NCI-H1930 (cell line): ENCODE measurements at regions not wholly inside any gene's neighbourhood (a gene's known extent, or its start where the extent isn't known, plus 50 kb on each side); places are given as distances from the start of the nearest gene placed in this dataset.

Experiments used
- DNase-seq, 2 experiments: peaks; one replicate each; lab custom pipeline; 2025; lab: John Stamatoyannopoulos, UW

DNA sequence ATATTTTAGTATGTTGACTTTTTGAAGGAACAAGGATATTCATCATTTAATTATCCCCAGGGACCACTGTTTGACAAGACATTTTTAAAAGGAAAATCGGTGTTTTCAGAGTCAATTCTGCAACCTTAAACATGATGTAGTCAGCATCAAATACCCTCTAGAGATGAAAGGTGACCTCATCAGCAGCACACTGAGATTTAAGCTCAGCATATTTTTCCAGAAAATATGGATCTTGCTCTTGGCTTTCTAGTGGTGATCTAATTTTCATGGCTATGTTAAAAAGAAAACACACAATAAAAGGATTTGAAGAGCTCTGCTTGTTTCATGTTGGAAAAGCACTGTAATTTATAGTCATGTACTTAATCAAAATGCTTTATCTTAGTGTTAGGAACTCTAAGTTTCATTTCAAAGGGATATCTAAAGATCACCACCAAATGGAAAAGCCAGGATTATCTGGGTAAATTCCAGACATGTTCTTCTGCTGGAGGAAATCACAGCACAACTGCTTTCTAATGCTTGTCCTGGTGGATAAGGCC is 487.2 kb downstream of the ENC1 start:
- DNase-seq: no peak

DNA sequence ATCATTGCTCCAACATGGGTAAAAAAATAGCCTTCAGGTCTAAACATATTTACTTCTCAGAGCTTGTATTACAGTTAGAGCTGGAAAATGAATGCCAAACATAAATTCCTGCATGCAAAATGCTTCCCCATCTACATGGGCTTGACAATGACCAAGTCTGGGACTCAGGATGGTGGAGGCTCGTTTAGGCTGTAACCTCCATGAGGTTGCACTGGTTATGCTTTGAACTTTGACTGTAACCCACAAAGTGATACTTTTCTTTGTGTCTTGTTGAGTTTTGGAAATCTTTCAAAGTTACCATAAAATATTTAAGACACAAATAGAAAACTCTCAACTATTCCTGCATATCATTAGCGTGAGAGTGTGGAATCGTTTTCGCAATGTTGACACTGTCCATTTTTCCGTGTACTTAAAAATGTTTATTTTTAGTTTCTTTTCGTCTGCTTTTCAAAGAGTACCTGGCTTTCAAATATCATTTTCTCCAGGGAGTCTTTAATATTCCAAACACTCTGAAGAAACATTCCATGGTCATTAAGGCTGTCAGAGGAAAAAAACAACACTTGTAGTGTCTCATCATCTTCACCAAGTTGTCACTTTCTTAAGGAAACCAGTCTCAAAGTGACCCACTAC is 487.8 kb downstream of the ENC1 start:
- DNase-seq: no peak

DNA sequence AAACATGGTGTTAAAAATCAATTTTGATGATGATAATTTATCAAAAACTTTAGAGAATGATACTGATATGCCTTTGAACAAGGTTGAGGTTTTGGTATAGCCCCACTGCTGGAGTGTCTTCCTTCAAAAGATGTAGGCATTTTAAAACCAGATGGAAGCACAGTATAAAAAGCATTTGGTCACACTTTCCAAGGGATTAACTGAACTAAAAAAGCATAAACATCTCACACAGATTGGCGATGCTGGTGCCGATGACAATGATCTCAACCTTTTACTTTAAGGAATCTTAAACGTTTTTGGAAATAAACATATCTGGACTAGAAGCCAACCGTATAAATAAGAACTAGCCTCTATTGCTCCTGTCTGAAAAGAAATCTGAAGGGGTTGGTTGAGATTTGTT is 488.4 kb downstream of the ENC1 start:
- DNase-seq: no peak

DNA sequence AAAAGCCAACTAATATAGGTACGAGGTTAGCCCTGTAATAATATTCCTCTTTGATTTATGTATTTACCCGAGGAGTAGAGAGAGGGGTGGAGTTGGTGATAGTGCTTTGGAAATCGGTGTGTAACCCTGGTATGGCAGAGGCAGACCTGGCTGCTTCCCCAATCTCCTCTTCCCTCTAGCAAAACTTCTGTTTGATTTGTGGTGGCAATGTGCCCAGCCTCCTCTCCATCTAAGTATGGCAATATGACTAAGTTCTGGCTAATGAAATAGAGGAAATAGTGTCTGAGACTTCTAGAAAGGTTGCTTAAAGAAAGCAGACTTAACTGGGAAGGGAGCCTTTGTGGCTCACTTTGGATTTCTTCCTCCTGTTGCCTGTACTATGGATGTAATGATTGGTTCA is 491.1 kb downstream of the ENC1 start:
- no peak for DNase-seq

DNA sequence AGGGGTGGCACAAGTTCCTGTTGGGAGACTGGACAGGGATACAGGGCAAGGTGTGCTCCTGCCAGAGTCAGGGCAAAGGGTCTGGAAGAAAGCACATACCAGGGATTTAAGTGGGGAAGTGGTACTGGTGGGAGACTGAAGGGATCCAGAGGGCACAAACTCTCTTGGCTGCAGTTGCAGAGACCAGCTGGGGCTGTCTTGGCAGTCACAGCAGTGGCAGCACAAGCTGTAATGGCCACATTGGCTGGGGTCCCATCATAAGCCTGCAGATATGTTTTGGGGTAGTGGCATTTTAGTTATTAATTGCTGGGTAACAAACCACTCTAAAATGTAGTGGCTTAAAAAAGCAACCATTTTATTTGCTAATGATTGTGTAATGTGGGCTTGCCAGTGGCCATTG is 492.2 kb downstream of the ENC1 start:
- no peak for DNase-seq

DNA sequence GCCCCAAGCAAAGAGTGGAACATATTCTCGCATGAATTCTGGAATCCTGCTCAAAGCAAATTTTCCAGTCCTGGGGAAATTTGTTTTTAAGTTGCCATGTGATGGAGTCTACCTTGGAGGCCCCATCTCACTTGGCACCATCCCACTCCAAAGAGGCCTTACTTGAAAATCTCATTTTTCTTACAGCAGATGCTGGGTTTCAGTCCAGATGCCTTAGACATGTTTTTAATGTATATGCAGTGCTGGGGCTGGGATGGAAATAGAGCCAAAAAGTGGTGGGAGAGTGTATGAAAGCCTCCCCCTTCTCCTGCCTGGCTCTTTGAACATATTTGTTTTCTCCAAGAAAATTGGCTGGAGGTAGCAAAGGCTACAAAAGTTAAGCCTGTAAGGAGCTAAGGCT is 493.7 kb downstream of the ENC1 start:
- DNase-seq: no peak

DNA sequence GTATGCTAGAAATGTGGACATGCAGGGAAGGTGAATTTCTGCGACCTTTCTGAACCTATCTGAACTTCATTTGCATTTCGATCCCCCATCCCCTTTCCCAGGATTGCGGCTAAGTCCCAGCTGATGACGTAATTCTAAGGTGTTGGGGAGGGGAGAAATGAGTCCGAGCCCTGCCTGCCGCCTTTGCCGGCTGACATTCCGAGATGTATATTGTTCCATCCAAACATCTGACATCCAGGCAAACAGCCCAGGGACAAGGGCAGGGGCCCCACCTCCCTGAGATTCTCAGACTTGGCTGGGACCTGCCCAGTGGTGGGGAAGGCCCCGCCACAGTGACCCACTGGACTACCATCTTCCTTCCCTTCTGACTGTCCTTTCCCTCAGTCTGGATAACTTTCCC is 494.6 kb downstream of the ENC1 start:
- DNase-seq: no peak

DNA sequence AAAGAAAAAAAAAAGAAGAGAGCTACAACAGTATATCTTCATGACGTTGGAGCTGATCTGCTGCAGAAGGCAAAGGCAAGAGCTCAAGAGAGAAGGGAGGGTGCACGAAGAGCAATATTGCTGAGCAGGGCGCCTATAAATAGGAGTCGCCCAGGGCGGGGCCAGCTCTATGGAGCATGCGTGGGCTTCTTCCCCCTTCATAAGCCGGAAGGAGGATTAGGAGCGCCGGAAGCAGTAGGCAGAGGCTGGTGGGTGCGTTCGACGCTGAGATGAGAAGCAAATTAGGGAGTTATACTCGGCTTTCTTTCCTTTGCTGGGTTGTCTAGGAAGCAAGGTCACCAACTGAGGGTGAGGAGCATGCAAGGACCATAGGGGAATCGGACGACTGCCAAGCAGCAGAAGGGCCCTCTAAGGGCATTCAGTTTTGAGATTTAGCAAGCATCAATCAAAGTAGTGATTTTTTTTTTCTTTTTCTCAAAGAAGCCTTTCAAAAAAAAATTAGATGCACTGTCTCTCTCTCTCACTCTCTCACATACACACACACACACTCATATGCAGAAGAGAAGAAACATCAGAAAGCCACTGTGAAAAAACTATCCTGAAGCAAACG is 496.7 kb downstream of the ENC1 start:
- no peak for DNase-seq

DNA sequence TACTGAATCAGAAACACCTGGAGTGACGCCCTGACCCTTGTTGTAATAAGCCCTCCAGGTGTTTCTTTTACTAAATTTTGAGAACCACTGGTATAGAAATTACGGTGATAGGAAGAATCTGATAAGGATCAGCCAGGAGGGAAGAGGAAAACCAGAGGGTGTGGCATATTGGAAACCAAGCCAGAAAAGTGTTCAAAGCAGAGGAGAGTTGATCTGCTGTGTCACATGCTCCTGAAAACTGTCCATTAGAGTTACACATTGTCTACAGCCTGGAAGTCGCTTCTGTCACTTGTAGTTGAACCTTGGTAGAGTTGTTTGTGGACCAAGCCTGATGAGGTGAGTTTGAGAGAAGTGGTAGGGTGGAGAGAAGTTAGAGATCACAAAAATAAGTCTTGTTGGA is 497.4 kb downstream of the ENC1 start:
- no peak for DNase-seq

DNA sequence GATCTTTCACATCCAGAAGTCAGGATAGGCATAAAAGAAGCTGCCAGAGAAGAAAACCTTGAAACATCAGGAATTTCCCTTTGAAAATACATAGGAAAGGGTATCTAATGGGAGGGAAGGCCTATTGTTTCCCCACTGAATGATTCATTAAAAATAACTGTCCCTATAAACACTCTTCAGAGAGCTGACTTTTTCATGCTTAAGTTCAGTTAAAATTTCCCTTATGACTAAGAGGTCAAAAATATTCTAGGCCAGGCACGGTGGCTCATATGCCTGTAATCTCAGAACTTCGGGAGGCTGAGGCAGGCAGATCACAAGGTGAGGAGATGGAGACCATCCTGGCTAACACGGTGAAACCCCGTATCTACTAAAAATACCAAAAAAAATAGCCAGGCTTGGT is 499.5 kb downstream of the ENC1 start:
- DNase-seq: no peak

DNA sequence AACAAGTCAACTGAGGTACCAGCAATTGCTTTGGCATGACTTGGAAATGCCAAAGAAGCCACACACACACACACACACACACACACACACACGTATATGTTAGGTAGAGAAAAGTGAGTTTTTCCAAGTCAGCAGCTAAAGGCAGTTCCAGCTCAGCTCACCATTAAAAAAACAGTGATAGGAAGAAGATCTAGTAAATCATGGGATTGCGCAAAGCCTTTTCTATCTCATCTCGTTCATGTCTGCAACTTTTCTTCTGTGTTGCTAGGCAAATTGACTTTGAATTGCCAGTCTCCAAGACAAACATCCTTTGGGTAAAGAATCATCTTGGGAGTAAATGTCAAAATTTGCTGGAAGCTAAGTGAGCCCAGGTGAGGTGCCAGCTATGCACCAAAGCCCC is 500.1 kb downstream of the ENC1 start:
- DNase-seq: no peak

DNA sequence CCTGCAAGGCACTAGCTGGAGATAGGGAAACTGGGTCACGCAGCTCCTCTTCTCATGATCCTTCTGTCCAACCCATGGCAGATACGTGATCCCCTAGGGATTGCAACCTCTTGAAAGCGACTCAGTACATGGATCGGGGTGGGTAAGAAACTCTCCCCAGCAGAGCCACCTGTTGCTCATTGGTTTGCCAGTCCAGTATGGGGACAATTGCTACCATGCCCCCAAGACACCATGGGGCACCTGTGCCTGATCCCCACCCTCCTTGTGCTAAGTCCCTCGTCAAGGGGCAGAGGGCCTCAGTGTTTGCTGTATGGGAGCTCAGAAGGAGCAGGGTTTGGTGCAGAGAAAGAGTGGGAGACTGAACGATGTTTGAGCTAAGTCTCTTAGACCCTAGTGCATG is 500.9 kb downstream of the ENC1 start:
- no peak for DNase-seq

DNA sequence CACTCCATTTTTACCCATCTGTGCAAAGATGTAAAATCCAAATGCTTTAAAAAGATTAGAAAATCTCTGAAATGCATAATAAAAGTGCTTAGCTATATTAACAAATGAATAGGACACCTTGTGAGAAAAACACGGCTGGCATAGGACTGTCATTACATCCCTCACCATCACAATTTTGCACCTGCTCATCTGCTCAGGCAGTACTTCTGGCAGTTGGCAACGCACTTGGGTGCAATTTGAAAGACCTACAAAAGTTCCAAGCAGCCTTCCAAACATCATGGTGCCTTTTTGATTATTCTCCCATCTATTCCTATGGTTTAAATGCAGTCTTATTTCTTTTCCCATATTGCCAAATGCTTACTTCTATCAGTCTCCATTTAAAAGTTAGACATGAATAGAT is 501.8 kb downstream of the ENC1 start:
- no peak for DNase-seq

DNA sequence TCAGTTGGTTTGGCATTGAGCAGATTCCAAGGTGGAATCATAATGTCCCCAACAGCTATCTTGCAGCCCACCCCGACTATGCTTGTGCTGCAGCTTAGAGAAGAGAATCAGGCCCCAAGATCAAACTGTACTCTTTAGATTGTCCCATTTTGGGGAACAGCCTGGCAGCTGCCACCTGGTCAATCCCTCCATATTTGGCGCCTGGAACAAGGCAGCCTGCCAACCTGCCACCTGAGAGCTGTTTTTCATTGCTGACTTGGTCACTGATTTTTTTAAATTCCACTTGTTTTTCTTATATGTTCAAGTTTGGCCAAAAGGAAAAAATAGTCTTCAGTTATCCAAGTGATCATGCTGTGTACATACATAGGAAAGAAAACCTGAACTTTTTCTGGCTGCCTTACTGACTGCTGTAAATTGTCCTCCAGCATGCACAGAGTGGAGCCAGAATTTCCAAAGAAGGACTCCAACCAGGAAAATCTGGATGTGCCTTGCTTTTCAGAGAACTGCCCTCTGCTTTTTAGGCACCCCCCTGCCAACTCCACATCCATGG is 504.2 kb downstream of the ENC1 start:
- DNase-seq: no peak

DNA sequence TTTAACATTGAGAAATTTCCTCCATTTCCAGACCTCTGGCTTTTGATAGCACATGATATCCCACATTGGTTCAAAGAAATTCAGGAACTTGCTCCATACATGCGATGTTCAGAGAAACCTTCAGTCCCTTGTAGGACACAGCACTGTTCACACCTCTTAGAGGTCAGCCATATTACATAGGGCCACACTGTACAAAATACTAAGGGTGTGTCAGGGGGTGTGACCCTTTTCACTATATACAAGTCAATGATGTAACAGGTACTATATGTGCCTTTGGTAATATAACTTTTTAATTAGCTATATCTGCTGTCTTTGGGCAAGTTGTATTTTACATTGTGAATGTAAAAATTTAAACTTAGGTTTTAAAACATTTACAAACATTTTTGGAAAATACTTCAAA is 505.5 kb downstream of the ENC1 start:
- no peak for DNase-seq

DNA sequence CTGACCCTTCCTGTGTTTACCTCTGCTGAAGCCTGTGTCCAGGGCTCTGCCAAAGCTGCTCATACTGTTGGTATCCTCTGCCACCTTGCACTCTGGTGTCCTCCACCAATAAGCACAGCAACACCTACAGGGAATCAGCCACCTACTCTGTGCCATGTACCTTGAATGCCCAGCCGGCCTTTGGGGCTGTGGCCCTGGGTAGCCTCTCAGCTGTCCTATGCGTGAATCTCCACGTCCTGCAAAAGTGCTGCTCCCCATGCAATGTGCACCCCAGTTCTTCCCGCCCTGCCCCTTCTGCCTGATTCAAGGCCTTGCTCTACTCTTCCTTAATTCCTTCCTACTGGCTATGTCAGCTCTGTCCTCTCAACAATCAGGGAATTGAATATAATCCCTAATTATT is 506.5 kb downstream of the ARHGEF28 start:
- no peak for DNase-seq

DNA sequence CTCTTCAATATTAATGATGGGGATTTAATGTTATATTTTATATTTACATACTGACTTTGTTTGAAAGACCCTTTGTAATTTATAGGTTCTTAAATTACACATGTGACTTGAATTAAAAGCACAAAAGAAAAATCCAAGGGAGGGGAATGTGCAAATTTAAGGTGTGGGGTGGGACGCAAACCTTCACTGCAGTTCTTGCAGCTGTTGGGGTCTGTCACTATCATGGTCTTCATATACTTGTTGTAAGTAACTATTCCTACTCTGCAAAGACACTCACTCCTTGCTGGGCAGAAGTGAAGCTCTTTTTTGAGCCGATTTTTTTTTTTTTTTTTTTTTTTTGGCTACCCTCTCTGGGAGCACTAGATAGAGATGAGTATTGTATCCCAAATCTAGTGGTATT is 505.3 kb downstream of the ARHGEF28 start:
- no peak for DNase-seq

DNA sequence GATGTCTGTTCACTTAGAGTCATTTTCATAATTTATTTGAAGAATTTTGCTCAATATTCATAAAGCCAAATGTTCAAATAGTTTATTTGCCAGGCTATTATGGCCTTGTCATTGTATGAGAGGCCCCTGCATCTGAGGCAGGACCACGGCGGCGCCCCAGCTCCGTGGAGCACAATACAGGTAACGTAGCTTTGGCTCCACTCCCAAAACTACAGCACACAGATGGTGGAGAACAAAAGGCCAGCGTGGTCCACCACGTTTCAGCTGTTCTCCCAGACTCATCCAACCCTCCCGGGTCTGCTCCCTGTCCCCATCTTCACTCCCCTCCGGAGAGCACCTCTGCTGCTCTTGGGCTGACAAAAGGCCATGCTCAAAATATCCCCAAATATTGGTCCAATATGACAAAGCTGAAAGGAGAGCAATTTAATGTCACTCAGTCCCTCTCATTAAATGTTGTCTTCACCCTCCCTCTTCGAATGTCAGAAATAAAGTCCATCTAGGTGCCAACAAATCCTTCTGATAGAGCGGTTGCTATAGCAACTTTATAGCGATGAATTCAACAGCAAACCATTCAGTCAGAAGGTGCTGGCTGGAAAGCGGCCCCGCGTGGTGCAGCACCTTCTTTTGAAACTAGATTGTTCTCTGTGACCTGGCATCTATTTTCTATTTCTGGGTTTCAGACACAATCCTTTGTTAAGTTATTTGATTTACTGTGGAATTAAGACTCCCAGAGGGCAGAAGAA is 504.3 kb downstream of the ARHGEF28 start:
- peak; percentile 93 to 94 for DNase-seq

DNA sequence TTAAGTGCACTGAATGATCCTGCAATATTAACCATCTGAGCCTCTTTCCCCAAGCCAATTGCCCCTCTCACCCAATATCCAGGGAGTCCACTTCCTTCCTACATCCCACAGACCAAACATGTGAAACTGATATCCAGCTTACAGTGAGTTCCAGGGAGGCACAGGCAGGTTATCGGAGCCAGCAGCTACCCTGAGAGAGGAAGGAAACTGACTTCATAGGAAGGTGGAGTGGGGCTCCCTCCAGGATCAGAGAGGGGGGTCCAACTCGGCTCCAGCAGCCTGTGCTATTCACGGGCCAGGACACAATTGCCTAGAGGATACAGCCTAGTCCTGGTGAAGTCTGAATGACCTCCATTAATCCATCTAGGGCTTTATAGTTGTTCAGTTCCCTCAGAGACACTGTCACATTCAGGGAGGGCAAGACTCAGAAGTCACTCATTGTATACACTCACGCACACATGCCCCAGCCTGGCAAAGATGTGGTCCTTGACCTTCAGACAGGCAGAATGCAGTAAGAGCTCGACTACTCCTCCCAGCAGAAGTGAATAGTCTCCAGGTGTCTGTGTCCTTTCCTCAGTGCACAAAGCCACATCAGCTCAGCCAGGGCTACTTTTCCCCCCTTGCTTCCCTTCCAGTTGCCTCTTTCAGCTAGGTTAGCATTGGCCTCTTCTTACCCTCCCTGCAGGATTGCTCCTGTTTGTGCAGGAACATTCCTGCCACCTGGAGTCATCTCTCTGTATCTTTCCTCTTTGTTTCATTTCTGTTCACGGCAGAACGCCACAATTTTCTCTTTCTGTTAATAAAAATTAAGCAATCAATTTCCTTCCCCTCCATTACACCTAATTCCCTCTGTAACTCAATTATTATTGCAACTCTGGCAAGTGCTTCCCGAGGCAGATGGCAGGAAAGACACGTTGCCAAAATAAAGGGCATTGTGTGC is 501.7 kb downstream of the ARHGEF28 start:
- DNase-seq: peak; percentile 44 to 50

DNA sequence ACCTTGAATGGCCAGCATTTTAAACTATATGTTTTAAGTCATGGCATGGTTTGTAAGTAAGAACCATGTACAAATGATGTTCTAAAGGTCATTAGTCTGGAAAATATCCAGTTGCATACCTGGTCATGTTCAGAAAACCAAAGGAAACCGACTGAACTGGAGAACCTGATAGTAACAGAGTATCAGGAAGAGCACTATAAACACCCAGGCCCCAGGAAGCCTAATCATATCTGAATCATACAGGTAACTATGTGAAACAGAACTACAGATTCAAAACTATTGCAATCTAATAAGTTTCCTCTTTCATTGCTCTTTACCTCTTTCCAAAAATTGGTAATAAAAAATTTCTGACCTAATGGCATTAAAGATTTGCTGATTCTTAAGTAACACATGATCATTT is 500.3 kb downstream of the ARHGEF28 start:
- DNase-seq: no peak

DNA sequence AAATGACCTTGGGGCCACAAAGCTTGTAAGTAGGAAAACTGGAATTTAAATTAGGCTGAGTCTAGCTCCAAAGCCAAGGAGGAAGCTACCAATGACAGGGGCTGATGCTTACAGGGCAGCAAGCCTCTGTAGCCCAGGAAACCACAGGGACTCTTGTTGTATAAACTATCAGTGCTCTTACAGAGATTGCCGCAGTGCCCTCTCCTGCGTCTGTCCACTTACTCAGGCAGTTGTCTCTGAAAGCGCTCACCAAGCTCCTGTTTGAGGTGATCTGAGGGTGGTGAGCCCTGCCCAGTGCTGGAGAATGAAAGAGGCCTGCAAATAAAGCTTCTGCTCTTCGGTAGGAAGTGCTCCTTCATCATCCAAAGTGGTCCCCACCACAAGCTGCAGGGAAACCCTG is 498.8 kb downstream of the ARHGEF28 start:
- DNase-seq: peak in 1 of 2 experiments; percentile 13

DNA sequence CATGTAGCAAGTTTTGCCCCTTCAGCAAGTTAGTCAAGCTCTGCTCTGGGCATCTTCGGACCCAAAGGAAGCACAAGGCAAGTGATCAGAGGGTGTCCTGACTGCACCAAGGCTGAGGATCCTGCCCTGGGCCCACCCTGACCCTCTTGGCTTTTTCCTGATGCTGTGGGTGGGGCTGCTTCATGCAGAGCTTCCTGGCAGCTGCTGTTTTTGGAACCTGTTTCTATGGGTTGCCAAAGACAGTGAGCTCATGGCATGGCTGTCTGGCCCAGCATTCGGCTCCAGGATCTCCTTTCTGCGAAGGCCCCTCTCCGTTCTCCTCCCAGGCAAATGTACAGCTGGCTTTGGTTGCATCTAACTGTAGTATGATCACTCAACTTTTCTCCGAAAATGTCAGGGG is 497.9 kb downstream of the ARHGEF28 start:
- peak in 1 of 2 experiments; percentile 15 for DNase-seq
